Hepatocyte (in vitro differentiated cells): ENCODE measurements at regions not wholly inside any gene's neighbourhood (a gene's known extent, or its start where the extent isn't known, plus 50 kb on each side); places are given as distances from the start of the nearest gene placed in this dataset.
"Not testable (repeated sequence)": the region's sequence is repeated elsewhere in the genome, so short reads cannot be mapped to it uniquely, and the experiment has no call there.

ENCODE experiments used
- DNase-seq: peaks from one replicate; pipeline ENCODE4 v3.0.0-alpha.2; 2016; ENCODE audit warnings: low spot score
- H2AFZ ChIP-seq: fragments of 200-600 bp; sonication (generic); 2 replicates; pipeline ENCODE4 v1.6.0; 2016; ENCODE audit warnings: antibody characterized with exemption, mild to moderate bottlenecking
- H3K27ac ChIP-seq: fragments of 200-600 bp; sonication (generic); 2 replicates; pipeline ENCODE4 v1.5.1; 2016; ENCODE audit warnings: mild to moderate bottlenecking
- H3K27me3 ChIP-seq: fragments of 200-600 bp; sonication (generic); 2 replicates; pipeline ENCODE4 v1.6.1; 2016
- H3K36me3 ChIP-seq: fragments of 200-600 bp; sonication (generic); replicated peaks from 2 replicates; pipeline ENCODE4 v1.5.1; 2016; ENCODE audit warnings: low read depth; ENCODE audit not compliant: insufficient read depth
- H3K4me1 ChIP-seq: fragments of 200-600 bp; sonication (generic); 2 replicates; pipeline ENCODE4 v1.5.1; 2016; ENCODE audit warnings: mild to moderate bottlenecking, moderate library complexity; ENCODE audit not compliant: insufficient read depth
- H3K4me2 ChIP-seq: fragments of 200-600 bp; sonication (generic); 2 replicates; pipeline ENCODE4 v1.6.0; 2016
- H3K4me3 ChIP-seq: fragments of 200-600 bp; sonication (generic); 2 replicates; pipeline ENCODE4 v1.5.1; 2016; ENCODE audit warnings: mild to moderate bottlenecking
- H3K79me2 ChIP-seq: fragments of 200-600 bp; sonication (generic); 2 replicates; pipeline ENCODE4 v1.6.0; 2017; ENCODE audit warnings: mild to moderate bottlenecking
- H3K9me2 ChIP-seq: fragments of 200-600 bp; sonication (generic); replicated peaks from 2 replicates; pipeline ENCODE4 v1.6.0; 2017; ENCODE audit warnings: mild to moderate bottlenecking; ENCODE audit not compliant: insufficient read depth
- H3K9me3 ChIP-seq: fragments of 200-600 bp; sonication (generic); 2 replicates; pipeline ENCODE4 v1.5.1; 2016; ENCODE audit warnings: low read depth, mild to moderate bottlenecking
- H4K20me1 ChIP-seq: fragments of 200-600 bp; sonication (generic); 2 replicates; pipeline ENCODE4 v1.6.0; 2016; ENCODE audit warnings: mild to moderate bottlenecking; ENCODE audit not compliant: insufficient read depth, poor library complexity, severe bottlenecking
- CTCF ChIP-seq: fragments of 200-600 bp; sonication (generic); IDR thresholded peaks from 2 replicates; pipeline ENCODE4 v1.5.1; 2016; ENCODE audit warnings: antibody characterized with exemption, mild to moderate bottlenecking; ENCODE audit not compliant: poor library complexity
- EZH2 ChIP-seq: fragments of 200-600 bp; sonication (generic); IDR thresholded peaks from 2 replicates; pipeline ENCODE4 v1.6.1; 2016; ENCODE audit warnings: antibody characterized with exemption, mild to moderate bottlenecking, borderline replicate concordance
- EZH2phosphoT487 ChIP-seq: fragments of 200-600 bp; sonication (generic); IDR thresholded peaks from one replicate; pipeline ENCODE4 v1.6.1; 2018; ENCODE audit warnings: antibody characterized with exemption, mild to moderate bottlenecking, low read depth, moderate library complexity; ENCODE audit not compliant: unreplicated experiment, severe bottlenecking
- WGBS: methylation state at CpG from one replicate; pipeline ENCODE4 v1.1.6; 2016; ENCODE audit warnings: low lambda C conversion rate; ENCODE audit errors: missing lambda C conversion rate; 5-methylcytosine and 5-hydroxymethylcytosine counted together

GRCh38 chr6:119673741-119674140 is 324.2 kb upstream of the MAN1A1 start:
- no peak for DNase-seq
- TF ChIP-seq EZH2phosphoT487 (no peak), CTCF (no peak), EZH2 (no peak)
- H4K20me1 ChIP-seq = no peaks in the 10 kb centered on the region

GRCh38 chr6:119672725-119673124 is 323.2 kb upstream of the MAN1A1 start:
- Histone ChIP-seq H3K79me2 (no peaks in the 10 kb centered on the region), H3K4me2 (no peak overlapping the region), H3K9me2 (no peaks in the 10 kb centered on the region), H3K9me3 (no peaks in the 10 kb centered on the region), H3K36me3 (no peaks in the 10 kb centered on the region), H2AFZ (no peak overlapping the region), H3K4me3 (no peak overlapping the region), H3K4me1 (no peaks in the 10 kb centered on the region), H4K20me1 (no peaks in the 10 kb centered on the region), H3K27me3 (no peaks in the 10 kb centered on the region), H3K27ac (no peak overlapping the region)
- DNase-seq = no peak
- 46% methylated on average over 1 of the region's 1 CpG for WGBS
- TF ChIP-seq CTCF = no peak
- no peak for TF ChIP-seq EZH2phosphoT487
- TF ChIP-seq EZH2 = no peak

More at GRCh38 chr6:119673741-119674140, 324.2 kb upstream of the MAN1A1 start:
- H3K9me3 ChIP-seq = no peaks in the 10 kb centered on the region
- no peaks in the 10 kb centered on the region for H3K36me3 ChIP-seq
- H3K4me1 ChIP-seq = no peaks in the 10 kb centered on the region
- no peaks in the 10 kb centered on the region for H3K9me2 ChIP-seq
- H2AFZ ChIP-seq = no peak overlapping the region
- no peaks in the 10 kb centered on the region for H3K79me2 ChIP-seq
- no peak overlapping the region for H3K27ac ChIP-seq
- H3K27me3 ChIP-seq = no peaks in the 10 kb centered on the region
- no peak overlapping the region for H3K4me3 ChIP-seq
- H3K4me2 ChIP-seq = no peak overlapping the region

GRCh38 chr6:119671105-119671504 is 321.5 kb upstream of the MAN1A1 start:
- no peaks in the 10 kb centered on the region for H3K27me3 ChIP-seq
- no peaks in the 10 kb centered on the region for H4K20me1 ChIP-seq
- DNase-seq = no peak
- H3K4me3 ChIP-seq = no peak overlapping the region
- H3K9me3 ChIP-seq = no peaks in the 10 kb centered on the region
- no peak overlapping the region for H3K27ac ChIP-seq
- TF ChIP-seq EZH2phosphoT487 (no peak), CTCF (no peak), EZH2 (no peak)
- WGBS = 76% methylated on average over 2 of the region's 2 CpGs
- no peaks in the 10 kb centered on the region for H3K36me3 ChIP-seq
- no peaks in the 10 kb centered on the region for H3K4me1 ChIP-seq
- H3K9me2 ChIP-seq = no peaks in the 10 kb centered on the region
- no peak overlapping the region for H3K4me2 ChIP-seq
- H2AFZ ChIP-seq = no peak overlapping the region
- no peaks in the 10 kb centered on the region for H3K79me2 ChIP-seq

- no peaks in the 10 kb centered on the region for H4K20me1 ChIP-seq
- no peak overlapping the region for H3K4me3 ChIP-seq
- H3K9me2 ChIP-seq = no peaks in the 10 kb centered on the region
- no peak overlapping the region for H3K4me2 ChIP-seq
- H3K79me2 ChIP-seq = no peaks in the 10 kb centered on the region
- DNase-seq = no peak
- no peak overlapping the region for H3K27ac ChIP-seq
- TF ChIP-seq EZH2 (no peak), CTCF (no peak), EZH2phosphoT487 (no peak)
- no peak overlapping the region for H2AFZ ChIP-seq
- H3K4me1 ChIP-seq = no peaks in the 10 kb centered on the region
- H3K9me3 ChIP-seq = no peaks in the 10 kb centered on the region
- no peaks in the 10 kb centered on the region for H3K27me3 ChIP-seq
- H3K36me3 ChIP-seq = no peaks in the 10 kb centered on the region
Measured at GRCh38 chr6:119669221-119669620, 319.7 kb upstream of the MAN1A1 start.

- H3K4me3 ChIP-seq, H4K20me1 ChIP-seq, H3K9me2 ChIP-seq, H3K9me3 ChIP-seq, H2AFZ ChIP-seq, H3K36me3 ChIP-seq, H3K27ac ChIP-seq, H3K4me1 ChIP-seq, H3K27me3 ChIP-seq, DNase-seq, H3K4me2 ChIP-seq, H3K79me2 ChIP-seq: not testable (repeated sequence)
- whole genome bisulfite sequencing = 94% methylated on average over 10 of the region's 10 CpGs
Measured at GRCh38 chr6:119665432-119665831, 315.9 kb upstream of the MAN1A1 start.
